ENCODE measurements at regions not wholly inside any gene's neighbourhood (a gene's known extent, or its start where the extent isn't known, plus 50 kb on each side); places are given as distances from the start of the nearest gene placed in this dataset.
"Not testable (repeated sequence)": the region's sequence is repeated elsewhere in the genome, so short reads cannot be mapped to it uniquely, and the experiment has no call there.

DNA sequence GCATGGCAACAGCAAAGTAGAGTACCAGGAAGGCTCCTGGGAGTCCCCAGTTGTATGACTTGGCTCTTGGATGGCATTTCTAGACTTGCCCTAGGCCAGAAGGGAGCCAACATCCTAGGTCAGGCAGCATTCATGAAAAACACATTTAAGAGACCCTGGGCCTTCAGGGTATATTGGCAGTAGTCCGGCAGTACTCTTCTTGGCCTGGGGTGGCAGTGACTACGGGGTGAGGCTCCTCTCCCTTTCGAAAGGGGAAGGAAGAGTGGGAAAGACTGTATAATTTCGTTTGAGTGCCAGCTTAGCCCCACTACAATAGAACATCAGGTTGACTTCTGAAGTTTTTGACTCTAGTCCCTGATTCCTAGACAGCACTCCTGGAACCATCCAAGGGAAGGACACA lies 136.4 kb downstream of the ZIC4 start:
- DNase-seq (no peak), ATAC-seq (no peak)
- 20% methylated on average over 4 of the region's 4 CpGs for WGBS (ENCODE audit: insufficient coverage, low coverage, low lambda C conversion rate, missing lambda C conversion rate)
- TF ChIP-seq POLR2A (IDR thresholded peaks at IDR 0.05) = no peak
- TF ChIP-seq CTCF (IDR thresholded peaks at IDR 0.05) = no peak
- H3K27ac ChIP-seq = no peak overlapping the region
- H3K9me3 ChIP-seq = no peaks in the 10 kb centered on the region
- no peaks in the 10 kb centered on the region for H3K27me3 ChIP-seq
- no peaks in the 10 kb centered on the region for H3K4me1 ChIP-seq
- intact Hi-C loops (cut with DNase I) = no loop called here
- H3K4me3 ChIP-seq = no peak overlapping the region
- no peaks in the 10 kb centered on the region for H3K36me3 ChIP-seq

GRCh38 chr3:147267434-147267833 lies 138.9 kb downstream of the ZIC4 start:
- Histone ChIP-seq H3K27me3 (no peaks in the 10 kb centered on the region), H3K4me3 (no peak overlapping the region), H3K36me3 (no peaks in the 10 kb centered on the region), H3K4me1 (no peaks in the 10 kb centered on the region), H3K9me3 (no peaks in the 10 kb centered on the region), H3K27ac (no peak overlapping the region)
- 43% methylated on average over 3 of the region's 3 CpGs for WGBS (ENCODE audit: insufficient coverage, low coverage, low lambda C conversion rate, missing lambda C conversion rate)
- TF ChIP-seq CTCF (IDR thresholded peaks at IDR 0.05) (no peak), POLR2A (IDR thresholded peaks at IDR 0.05) (no peak)
- ATAC-seq (no peak), DNase-seq (no peak)
- intact Hi-C loops (cut with DNase I) = no loop called here

DNA sequence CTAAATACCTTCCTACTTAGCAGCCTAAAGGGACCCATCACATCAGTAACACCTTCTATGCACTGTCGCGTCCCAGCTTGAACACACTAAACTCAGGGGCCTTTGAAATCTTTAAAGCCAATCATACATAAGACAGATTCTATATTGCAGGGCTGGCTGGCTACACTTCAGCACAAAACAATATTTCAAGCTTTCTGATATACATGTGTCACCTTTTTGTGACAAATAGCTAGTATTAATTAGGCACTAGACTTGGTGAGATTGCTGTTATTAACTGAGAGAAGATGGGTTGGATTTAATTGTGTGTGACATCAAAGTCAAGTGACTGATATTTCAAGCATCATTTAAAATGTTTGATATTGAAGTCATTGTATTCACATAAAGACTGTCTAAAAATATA lies 148.4 kb downstream of the ZIC4 start:
- Histone ChIP-seq H3K36me3 (no peaks in the 10 kb centered on the region), H3K9me3 (no peaks in the 10 kb centered on the region), H3K27ac (no peak overlapping the region), H3K4me1 (no peaks in the 10 kb centered on the region), H3K27me3 (no peaks in the 10 kb centered on the region), H3K4me3 (no peak overlapping the region)
- 51% methylated on average over 2 of the region's 2 CpGs for WGBS (ENCODE audit: insufficient coverage, low coverage, low lambda C conversion rate, missing lambda C conversion rate)
- DNase-seq (no peak), ATAC-seq (no peak)
- TF ChIP-seq POLR2A (IDR thresholded peaks at IDR 0.05) (no peak), CTCF (IDR thresholded peaks at IDR 0.05) (no peak)
- intact Hi-C loops (cut with DNase I) = no loop called here

DNA sequence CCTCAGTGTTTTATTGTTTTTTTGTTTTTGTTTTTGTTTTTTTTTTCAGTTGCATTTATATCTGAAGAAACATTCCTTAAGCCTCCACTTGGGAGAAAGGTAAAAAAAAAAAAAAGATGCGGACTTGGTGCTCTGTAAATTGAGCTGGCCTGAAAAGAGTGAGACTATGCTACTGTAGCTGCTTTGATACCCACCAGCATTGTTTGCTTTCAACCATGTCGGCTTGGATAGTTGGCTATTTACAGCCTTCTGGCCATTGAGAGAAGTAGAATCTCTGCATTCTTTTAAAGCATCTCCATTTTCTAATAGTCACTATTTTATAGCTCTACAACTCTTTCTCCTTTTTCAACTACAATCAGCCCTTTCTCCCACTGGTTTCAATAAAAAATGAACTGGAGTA lies 149.6 kb downstream of the ZIC4 start:
- TF ChIP-seq POLR2A (IDR thresholded peaks at IDR 0.05) (no peak), CTCF (IDR thresholded peaks at IDR 0.05) (no peak)
- Histone ChIP-seq H3K27ac (no peak overlapping the region), H3K36me3 (no peaks in the 10 kb centered on the region), H3K27me3 (no peaks in the 10 kb centered on the region), H3K4me1 (no peaks in the 10 kb centered on the region), H3K4me3 (no peak overlapping the region), H3K9me3 (no peaks in the 10 kb centered on the region)
- DNase-seq (no peak), ATAC-seq (no peak)
- 54% methylated on average over 2 of the region's 2 CpGs for WGBS (ENCODE audit: insufficient coverage, low coverage, low lambda C conversion rate, missing lambda C conversion rate)
- intact Hi-C loops (cut with DNase I) = no loop called here

- ATAC-seq (no peak), DNase-seq (no peak)
- WGBS (ENCODE audit: insufficient coverage, low coverage, low lambda C conversion rate, missing lambda C conversion rate) = 51% methylated on average over 4 of the region's 4 CpGs
- Histone ChIP-seq H3K36me3 (no peaks in the 10 kb centered on the region), H3K4me3 (no peak overlapping the region), H3K4me1 (no peaks in the 10 kb centered on the region), H3K27ac (no peak overlapping the region), H3K9me3 (no peaks in the 10 kb centered on the region), H3K27me3 (no peaks in the 10 kb centered on the region)
- intact Hi-C loops (cut with DNase I) = no loop called here
- TF ChIP-seq CTCF (IDR thresholded peaks at IDR 0.05) (no peak), POLR2A (IDR thresholded peaks at IDR 0.05) (no peak)
Measured at GRCh38 chr3:147246906-147247305, 159.4 kb downstream of the ZIC4 start.

DNA sequence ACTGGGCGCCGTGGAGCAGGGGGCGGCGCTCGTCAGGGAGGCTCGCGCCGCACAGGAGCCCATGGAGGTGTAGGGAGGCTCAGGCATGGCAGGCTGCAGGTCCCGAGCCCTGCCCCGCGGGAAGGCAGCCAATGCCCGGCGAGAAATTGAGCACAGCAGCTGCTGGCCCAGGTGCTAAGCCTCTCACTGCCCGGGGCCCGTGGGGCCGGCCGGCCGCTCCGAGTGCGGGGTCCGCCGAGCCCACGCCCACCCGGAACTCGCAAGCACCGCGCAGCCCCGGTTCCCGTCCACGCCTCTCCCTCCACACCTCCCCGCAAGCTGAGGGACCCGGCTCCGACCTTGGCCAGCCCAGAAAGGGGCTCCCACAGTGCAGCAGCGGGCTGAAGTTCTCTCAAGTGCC lies 160.7 kb downstream of the ZIC4 start:
- H3K4me1 ChIP-seq; H3K27me3 ChIP-seq; ATAC-seq; DNase-seq; H3K9me3 ChIP-seq; H3K36me3 ChIP-seq; H3K4me3 ChIP-seq; H3K27ac ChIP-seq; intact Hi-C loops (cut with DNase I): not testable (repeated sequence)
- WGBS (ENCODE audit: insufficient coverage, low coverage, low lambda C conversion rate, missing lambda C conversion rate) = 80% methylated on average over 1 of the region's 34 CpGs

DNA sequence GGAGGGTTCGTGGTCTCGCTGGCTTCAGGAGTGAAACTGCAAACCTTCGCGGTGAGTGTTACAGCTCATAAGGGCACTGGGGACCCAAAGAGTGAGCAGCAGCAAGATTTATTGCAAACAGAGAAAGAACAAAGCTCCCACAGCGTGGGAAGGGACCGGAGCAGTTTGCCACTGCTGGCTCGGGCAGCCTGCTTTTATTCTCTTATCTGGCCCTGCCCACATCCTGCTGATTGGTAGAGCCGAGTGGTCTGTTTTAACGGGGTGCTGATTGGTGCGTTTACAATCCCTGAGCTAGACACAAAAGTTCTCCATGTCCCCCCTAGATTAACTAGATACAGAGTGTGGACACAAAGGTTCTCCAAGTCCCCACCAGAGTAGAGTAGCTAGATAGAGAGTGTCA lies 161.3 kb downstream of the ZIC4 start:
- H3K4me1 ChIP-seq; H3K9me3 ChIP-seq; DNase-seq; intact Hi-C loops (cut with DNase I); H3K27ac ChIP-seq; H3K36me3 ChIP-seq; H3K27me3 ChIP-seq; ATAC-seq; H3K4me3 ChIP-seq: not testable (repeated sequence)
- 69% methylated on average over 7 of the region's 10 CpGs for WGBS (ENCODE audit: insufficient coverage, low coverage, low lambda C conversion rate, missing lambda C conversion rate)

Measured in right lobe of liver (tissue), 6 donors.